ENCODE measurements at regions not wholly inside any gene's neighbourhood (a gene's known extent, or its start where the extent isn't known, plus 50 kb on each side); places are given as distances from the start of the nearest gene placed in this dataset.

- Mint-ChIP-seq H3K4me3 (no peak overlapping the region), H3K36me3 (ENCODE audit: low read depth) (no peaks in the 10 kb centered on the region), H3K27ac (no peak overlapping the region), H3K27me3 (peaks cover 14% of the 10 kb centered on the region), H3K4me1 (peaks cover 2% of the 10 kb centered on the region)
- ATAC-seq (no peak), DNase-seq (no peak)
- H3K9me3 ChIP-seq (ENCODE audit: control insufficient read depth, low read length, poor library complexity, severe bottlenecking): no peaks in the 10 kb centered on the region
Observed at GRCh38 chr4:163077680-163078079, 89.0 kb downstream of the NAF1 start.

GRCh38 chr4:163072222-163072621 is 94.5 kb downstream of the NAF1 start:
- Mint-ChIP-seq H3K36me3 (ENCODE audit: low read depth) (no peaks in the 10 kb centered on the region), H3K4me3 (no peak overlapping the region), H3K4me1 (no peaks in the 10 kb centered on the region), H3K27me3 (no peaks in the 10 kb centered on the region), H3K27ac (no peak overlapping the region)
- ATAC-seq (no peak), DNase-seq (no peak)
- no peaks in the 10 kb centered on the region for H3K9me3 ChIP-seq (ENCODE audit: control insufficient read depth, low read length, poor library complexity, severe bottlenecking)

DNA sequence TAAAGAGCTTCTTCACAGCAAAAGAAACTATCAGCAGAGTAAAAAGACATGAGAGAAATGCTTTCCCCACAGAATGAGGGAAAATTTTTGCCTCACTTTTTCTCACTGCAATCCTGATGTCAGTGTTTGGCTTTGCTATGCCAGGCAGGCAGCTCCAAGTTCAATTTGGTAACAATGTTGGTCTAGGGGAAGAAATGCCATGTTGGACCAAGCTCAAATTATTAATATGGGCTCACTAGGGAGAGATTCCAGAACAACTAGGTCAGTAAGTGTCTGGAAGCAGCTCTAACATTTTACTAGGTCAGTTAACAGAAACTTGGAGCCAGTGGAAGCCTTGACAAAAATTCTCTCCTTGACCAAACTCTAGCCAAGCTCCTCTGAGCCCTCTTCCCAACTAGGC is 95.4 kb downstream of the NAF1 start:
- no peak for ATAC-seq
- no peaks in the 10 kb centered on the region for H3K36me3 Mint-ChIP-seq (ENCODE audit: low read depth)

DNA sequence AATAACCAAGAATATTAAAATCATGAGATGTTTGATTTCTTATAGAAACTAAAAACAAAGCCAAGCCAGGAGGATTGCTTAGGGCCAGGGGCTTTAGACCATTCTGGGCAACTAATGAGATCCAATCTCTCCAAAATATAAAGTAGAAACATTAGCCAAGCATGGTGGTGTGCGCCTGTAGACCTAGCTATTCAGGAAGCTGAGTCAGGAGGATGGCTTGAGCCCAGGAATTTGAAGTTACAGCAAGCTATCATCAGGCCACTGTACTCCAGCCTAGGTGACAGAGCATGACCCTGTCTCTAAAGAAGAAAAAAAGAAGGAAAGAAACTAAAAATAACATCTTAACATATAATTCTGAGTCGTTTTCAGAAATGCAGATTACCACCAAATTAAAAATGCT is 96.7 kb downstream of the NAF1 start:
- Mint-ChIP-seq H3K4me1 (no peaks in the 10 kb centered on the region), H3K36me3 (ENCODE audit: low read depth) (no peaks in the 10 kb centered on the region), H3K4me3 (no peak overlapping the region), H3K27ac (no peak overlapping the region), H3K27me3 (no peaks in the 10 kb centered on the region)
- H3K9me3 ChIP-seq (ENCODE audit: control insufficient read depth, low read length, poor library complexity, severe bottlenecking): no peaks in the 10 kb centered on the region
- no peak for DNase-seq
- no peak for ATAC-seq

More for the DNA sequence above, 95.4 kb downstream of the NAF1 start:
- no peaks in the 10 kb centered on the region for H3K4me1 Mint-ChIP-seq
- H3K27ac Mint-ChIP-seq: no peak overlapping the region
- no peaks in the 10 kb centered on the region for H3K9me3 ChIP-seq (ENCODE audit: control insufficient read depth, low read length, poor library complexity, severe bottlenecking)
- no peak for DNase-seq
- no peaks in the 10 kb centered on the region for H3K27me3 Mint-ChIP-seq
- no peak overlapping the region for H3K4me3 Mint-ChIP-seq

- no peaks in the 10 kb centered on the region for H3K4me1 Mint-ChIP-seq
- peaks cover 6% of the 10 kb centered on the region for H3K27me3 Mint-ChIP-seq
- H3K27ac Mint-ChIP-seq: no peak overlapping the region
- no peak for DNase-seq
- no peak for ATAC-seq
- H3K9me3 ChIP-seq (ENCODE audit: control insufficient read depth, low read length, poor library complexity, severe bottlenecking): no peaks in the 10 kb centered on the region
- H3K4me3 Mint-ChIP-seq: no peak overlapping the region
- no peaks in the 10 kb centered on the region for H3K36me3 Mint-ChIP-seq (ENCODE audit: low read depth)
Observed at GRCh38 chr4:163063891-163064290, 102.8 kb downstream of the NAF1 start.

GRCh38 chr4:163048447-163048846 is 118.2 kb downstream of the NAF1 start:
- Mint-ChIP-seq H3K27me3 (peaks cover 37% of the 10 kb centered on the region), H3K4me1 (peaks cover 5% of the 10 kb centered on the region), H3K36me3 (ENCODE audit: low read depth) (no peaks in the 10 kb centered on the region), H3K27ac (no peak overlapping the region), H3K4me3 (no peak overlapping the region)
- no peaks in the 10 kb centered on the region for H3K9me3 ChIP-seq (ENCODE audit: control insufficient read depth, low read length, poor library complexity, severe bottlenecking)
- no peak for DNase-seq
- ATAC-seq: no peak

DNA sequence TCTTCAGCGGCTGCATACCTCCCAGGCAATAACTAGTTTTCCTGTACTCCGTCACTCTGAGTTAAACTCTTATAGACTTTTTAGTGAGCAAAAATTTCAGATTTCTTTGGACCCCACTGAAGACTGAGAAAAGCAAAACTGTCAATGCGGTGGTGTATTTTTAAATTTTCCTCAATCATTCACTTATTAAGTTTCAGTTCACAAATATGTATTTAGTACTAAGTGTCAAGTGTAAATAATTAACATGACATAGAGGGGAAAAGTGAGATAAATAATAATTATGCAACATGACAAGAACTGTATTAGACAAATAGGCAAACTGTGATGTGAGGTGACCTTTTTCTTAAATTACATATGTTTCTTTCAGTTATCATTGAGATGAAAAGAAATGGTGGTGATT is 124.4 kb downstream of the NAF1 start:
- ATAC-seq: no peak
- H3K36me3 Mint-ChIP-seq (ENCODE audit: low read depth): no peaks in the 10 kb centered on the region
- H3K9me3 ChIP-seq (ENCODE audit: control insufficient read depth, low read length, poor library complexity, severe bottlenecking): no peaks in the 10 kb centered on the region
- H3K27me3 Mint-ChIP-seq: peaks cover 26% of the 10 kb centered on the region
- no peak overlapping the region for H3K27ac Mint-ChIP-seq
- no peaks in the 10 kb centered on the region for H3K4me1 Mint-ChIP-seq
- no peak for DNase-seq
- no peak overlapping the region for H3K4me3 Mint-ChIP-seq

DNA sequence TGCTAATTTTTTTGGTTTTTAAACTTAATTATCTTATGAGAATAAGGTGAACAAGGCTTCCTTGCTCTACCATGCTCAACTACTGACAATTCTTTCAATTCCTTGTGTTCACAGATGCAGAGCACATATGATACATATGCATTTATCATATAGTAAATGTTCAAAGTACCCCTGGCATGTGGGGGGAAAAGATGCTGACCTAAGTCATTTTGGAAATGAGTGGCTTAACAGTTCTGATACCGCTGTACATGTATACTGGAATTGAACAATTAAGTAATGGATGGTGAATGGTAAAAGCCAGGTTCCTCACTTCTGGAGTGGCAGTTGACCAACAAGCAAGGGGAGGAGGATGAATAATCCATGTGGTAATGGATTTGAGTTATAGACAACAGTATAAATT is 149.6 kb downstream of the NAF1 start:
- H3K9me3 ChIP-seq (ENCODE audit: control insufficient read depth, low read length, poor library complexity, severe bottlenecking): no peaks in the 10 kb centered on the region
- Mint-ChIP-seq H3K36me3 (ENCODE audit: low read depth) (no peaks in the 10 kb centered on the region), H3K4me3 (no peak overlapping the region), H3K27me3 (no peaks in the 10 kb centered on the region), H3K4me1 (no peaks in the 10 kb centered on the region), H3K27ac (no peak overlapping the region)
- ATAC-seq (no peak), DNase-seq (no peak)

DNA sequence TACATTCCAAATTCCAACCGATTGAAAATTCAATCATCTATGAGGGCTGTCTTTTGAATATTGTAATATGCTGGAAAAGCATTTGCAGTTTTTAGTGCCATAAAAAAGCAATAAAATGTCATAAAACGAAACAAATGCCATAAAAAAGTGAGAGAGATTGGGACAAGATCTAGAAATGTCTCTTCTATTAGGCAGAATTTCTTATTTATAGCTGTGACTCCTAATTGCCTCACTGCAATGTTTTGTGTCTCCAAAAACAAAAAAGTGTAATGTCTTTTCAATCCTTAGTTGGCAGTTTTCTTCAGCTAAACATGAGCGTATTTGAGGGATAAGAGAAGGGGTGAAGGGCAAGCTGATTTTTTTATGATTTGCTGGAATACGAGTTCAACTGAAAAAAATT is 153.9 kb downstream of the NAF1 start:
- Mint-ChIP-seq H3K4me3 (no peak overlapping the region), H3K27ac (no peak overlapping the region), H3K27me3 (no peaks in the 10 kb centered on the region), H3K36me3 (ENCODE audit: low read depth) (no peaks in the 10 kb centered on the region), H3K4me1 (no peaks in the 10 kb centered on the region)
- DNase-seq (no peak), ATAC-seq (no peak)
- H3K9me3 ChIP-seq (ENCODE audit: control insufficient read depth, low read length, poor library complexity, severe bottlenecking): no peaks in the 10 kb centered on the region

GRCh38 chr4:163003979-163004378 is 162.7 kb downstream of the NAF1 start:
- ATAC-seq (no peak), DNase-seq (no peak)
- Mint-ChIP-seq H3K27ac (no peak overlapping the region), H3K36me3 (ENCODE audit: low read depth) (no peaks in the 10 kb centered on the region), H3K4me1 (no peaks in the 10 kb centered on the region), H3K27me3 (no peaks in the 10 kb centered on the region), H3K4me3 (no peak overlapping the region)
- no peaks in the 10 kb centered on the region for H3K9me3 ChIP-seq (ENCODE audit: control insufficient read depth, low read length, poor library complexity, severe bottlenecking)

DNA sequence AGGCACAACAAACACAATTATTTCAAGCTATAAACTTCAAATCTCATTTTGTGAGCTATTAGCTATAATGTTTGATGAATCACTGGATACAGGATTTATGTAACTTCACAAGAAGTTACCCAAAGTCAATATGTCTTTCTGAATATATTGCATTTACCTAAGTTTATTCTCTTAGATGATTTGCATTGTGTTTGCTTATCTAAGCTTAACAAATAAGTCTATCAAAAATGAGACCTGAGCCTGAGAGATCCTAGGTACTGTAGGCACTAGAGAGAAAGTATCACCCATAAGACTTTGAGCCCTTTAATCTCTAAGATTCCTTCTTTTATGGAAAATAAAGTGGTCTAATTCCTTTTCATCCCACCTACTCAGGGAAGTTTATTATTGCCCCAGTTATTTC is 178.2 kb downstream of the NAF1 start:
- DNase-seq (no peak), ATAC-seq (no peak)
- Mint-ChIP-seq H3K36me3 (ENCODE audit: low read depth) (no peaks in the 10 kb centered on the region), H3K27me3 (peaks cover 19% of the 10 kb centered on the region), H3K4me3 (no peak overlapping the region), H3K4me1 (no peaks in the 10 kb centered on the region), H3K27ac (no peak overlapping the region)
- no peaks in the 10 kb centered on the region for H3K9me3 ChIP-seq (ENCODE audit: control insufficient read depth, low read length, poor library complexity, severe bottlenecking)

DNA sequence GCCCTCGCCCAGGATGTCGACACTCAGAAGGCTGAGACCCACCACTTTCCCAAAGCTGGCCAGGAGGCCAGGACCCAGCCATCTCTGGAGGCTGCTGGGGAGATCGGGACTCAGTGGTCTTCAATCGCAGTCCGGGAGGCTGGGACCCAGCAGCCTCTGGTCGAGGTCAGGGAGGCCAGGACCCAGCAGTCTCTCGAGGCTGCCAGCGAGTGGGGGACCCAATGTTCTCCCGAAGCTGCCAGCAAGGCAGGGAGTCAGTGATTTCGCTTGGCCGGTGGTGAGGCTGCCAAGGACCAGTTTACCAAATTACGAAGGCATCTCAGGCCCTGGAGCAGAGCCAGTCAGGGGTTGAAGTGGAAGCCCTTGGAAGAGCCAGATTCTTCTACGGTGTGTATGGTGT is 181.6 kb downstream of the NAF1 start:
- Mint-ChIP-seq H3K4me3 (no peak overlapping the region), H3K36me3 (ENCODE audit: low read depth) (no peaks in the 10 kb centered on the region), H3K27ac (no peak overlapping the region), H3K4me1 (no peaks in the 10 kb centered on the region), H3K27me3 (peaks cover 9% of the 10 kb centered on the region)
- DNase-seq (no peak), ATAC-seq (no peak)
- H3K9me3 ChIP-seq (ENCODE audit: control insufficient read depth, low read length, poor library complexity, severe bottlenecking): no peaks in the 10 kb centered on the region

DNA sequence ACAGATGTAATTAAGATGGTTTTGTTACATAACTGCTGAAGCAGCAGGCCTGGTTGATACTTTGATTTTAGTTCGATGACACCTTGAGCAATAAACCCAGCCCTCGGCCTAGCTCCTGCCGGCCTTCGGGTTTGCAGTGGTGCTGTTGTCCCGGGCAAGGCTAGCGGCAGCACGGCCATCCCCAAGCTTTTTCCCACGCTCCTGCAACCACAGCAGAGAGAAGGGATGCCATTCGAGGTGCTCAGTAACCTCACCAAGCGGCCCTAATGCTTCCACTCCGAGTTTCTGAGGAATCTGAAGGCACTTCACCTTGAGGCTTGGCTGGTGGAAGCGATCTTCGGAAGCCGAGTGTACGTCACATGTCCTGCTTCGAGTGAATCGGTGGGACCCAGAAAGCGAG is 182.1 kb downstream of the NAF1 start:
- no peaks in the 10 kb centered on the region for H3K4me1 Mint-ChIP-seq

DNA sequence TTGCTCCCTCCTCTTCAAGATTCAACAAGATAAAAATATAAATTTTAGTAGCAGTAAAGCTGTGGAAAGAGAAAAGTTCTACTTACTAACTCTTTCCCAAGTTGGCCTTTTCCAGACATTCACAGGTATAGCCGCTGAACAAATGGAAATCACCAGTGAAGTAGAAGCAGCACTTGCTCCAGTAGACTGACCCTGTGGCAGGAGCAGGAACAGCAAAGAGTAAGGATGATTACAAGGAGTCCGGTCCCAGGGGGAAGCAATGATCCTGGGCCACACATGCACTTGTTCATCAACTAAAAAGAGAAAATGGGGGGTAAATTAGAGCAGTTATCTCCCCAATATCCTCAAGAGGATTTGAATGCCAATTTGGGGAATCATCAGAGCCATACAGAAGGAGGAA is 184.9 kb downstream of the NAF1 start:
- no peak overlapping the region for H3K4me3 Mint-ChIP-seq
- ATAC-seq (no peak), DNase-seq (no peak)
- H3K9me3 ChIP-seq (ENCODE audit: control insufficient read depth, low read length, poor library complexity, severe bottlenecking): no peaks in the 10 kb centered on the region
- no peak overlapping the region for H3K27ac Mint-ChIP-seq
- no peaks in the 10 kb centered on the region for H3K4me1 Mint-ChIP-seq
- no peaks in the 10 kb centered on the region for H3K36me3 Mint-ChIP-seq (ENCODE audit: low read depth)
- peaks cover 9% of the 10 kb centered on the region for H3K27me3 Mint-ChIP-seq

More for the DNA sequence above, 182.1 kb downstream of the NAF1 start:
- Mint-ChIP-seq H3K27ac (no peak overlapping the region), H3K4me3 (no peak overlapping the region), H3K27me3 (peaks cover 9% of the 10 kb centered on the region), H3K36me3 (ENCODE audit: low read depth) (no peaks in the 10 kb centered on the region)
- DNase-seq: no peak
- H3K9me3 ChIP-seq (ENCODE audit: control insufficient read depth, low read length, poor library complexity, severe bottlenecking): no peaks in the 10 kb centered on the region
- ATAC-seq: no peak

DNA sequence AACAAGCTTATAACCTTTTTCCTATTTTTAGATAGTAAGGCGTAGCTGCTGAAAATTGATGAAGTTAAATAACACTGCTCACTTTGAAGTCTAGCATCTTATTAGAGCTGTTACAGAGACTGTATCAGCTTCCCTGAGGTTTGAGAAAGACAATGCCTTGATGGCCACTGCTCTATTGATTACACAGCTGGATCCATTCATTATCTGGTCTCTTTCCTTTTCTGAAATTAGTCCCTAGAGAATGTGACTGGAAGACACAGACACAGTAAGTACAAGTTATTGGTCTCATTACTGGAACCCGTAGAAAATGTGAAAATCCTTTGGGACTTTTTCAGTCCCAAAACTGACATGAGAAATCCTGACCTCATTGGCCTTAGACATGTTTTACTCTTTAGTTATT is 188.3 kb downstream of the NAF1 start:
- no peaks in the 10 kb centered on the region for H3K36me3 Mint-ChIP-seq (ENCODE audit: low read depth)
- DNase-seq (no peak), ATAC-seq (no peak)
- no peaks in the 10 kb centered on the region for H3K4me1 Mint-ChIP-seq
- H3K27ac Mint-ChIP-seq: no peak overlapping the region
- H3K9me3 ChIP-seq (ENCODE audit: control insufficient read depth, low read length, poor library complexity, severe bottlenecking): no peaks in the 10 kb centered on the region
- no peaks in the 10 kb centered on the region for H3K27me3 Mint-ChIP-seq
- H3K4me3 Mint-ChIP-seq: no peak overlapping the region
